Endothelial cell of umbilical vein (primary cell): ENCODE measurements at regions not wholly inside any gene's neighbourhood (a gene's known extent, or its start where the extent isn't known, plus 50 kb on each side); places are given as distances from the start of the nearest gene placed in this dataset.

ENCODE experiments used
- EZH2 ChIP-seq: IDR thresholded peaks from 2 replicates; pipeline ENCODE4 v1.6.1; 2012; ENCODE audit warnings: borderline replicate concordance, low read depth, mild to moderate bottlenecking, moderate library complexity, low read length, inconsistent platforms; ENCODE audit not compliant: severe bottlenecking
- GATA2 ChIP-seq: IDR thresholded peaks from 2 replicates; pipeline ENCODE4 v1.7.0; 2011; ENCODE audit warnings: low read depth, mild to moderate bottlenecking, moderate library complexity, mixed read lengths, low read length; ENCODE audit not compliant: insufficient read length, insufficient read depth
- JUN ChIP-seq: IDR thresholded peaks from 2 replicates; pipeline ENCODE4 v1.6.1; 2011; ENCODE audit warnings: borderline replicate concordance, low read depth; ENCODE audit not compliant: insufficient read length, insufficient read depth
- MYC ChIP-seq: IDR thresholded peaks from one replicate; pipeline ENCODE4 v1.6.1; 2011; ENCODE audit warnings: mild to moderate bottlenecking, low read depth, low read length
- POLR2A ChIP-seq: IDR thresholded peaks from 2 replicates; pipeline ENCODE4 v1.6.1; 2012; ENCODE audit warnings: low read depth, mild to moderate bottlenecking, control low read depth, low read length
- POLR2AphosphoS5 ChIP-seq: IDR thresholded peaks from 2 replicates; pipeline ENCODE4 v1.6.1; 2012; ENCODE audit warnings: low read depth, mild to moderate bottlenecking, control low read depth, low read length, moderate library complexity; ENCODE audit not compliant: insufficient read depth
- TF ChIP-seq, protein P1 (sequence below), 2 donors: IDR thresholded peaks; 1 replicate in 1 of 2; 2 replicates in 1 of 2; pipeline ENCODE4 v1.5.1; 2011; ENCODE audit warnings: low read length in 2 of 2, mild to moderate bottlenecking in 2 of 2, moderate library complexity in 2 of 2, control low read depth in 1 of 2, inconsistent platforms in 1 of 2, low read depth in 1 of 2; ENCODE audit not compliant: insufficient read depth in 1 of 2; ENCODE audit errors: extremely low read depth in 1 of 2
- TF ChIP-seq, protein P2 (sequence below): IDR thresholded peaks from 2 replicates; pipeline ENCODE4 v1.6.1; 2011; ENCODE audit not compliant: insufficient read depth, insufficient read length

DNA sequence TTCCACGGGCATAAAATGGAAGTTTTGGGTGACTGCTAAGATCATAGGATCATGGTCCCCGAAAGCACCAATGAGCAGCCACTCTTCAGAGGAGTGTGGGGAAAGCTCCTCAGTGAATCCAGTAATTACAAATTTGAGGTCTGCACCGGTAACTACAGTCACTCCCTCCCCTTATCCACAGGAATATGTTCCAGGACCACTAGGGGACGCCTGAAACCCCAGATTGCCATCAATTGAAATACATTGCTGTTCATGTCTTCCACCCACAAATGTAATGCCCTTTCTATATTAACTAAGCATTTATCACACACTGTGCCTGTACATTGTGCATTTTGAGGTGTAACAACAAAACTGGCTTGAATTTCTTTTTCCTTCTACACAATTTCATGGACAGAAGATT, 447.9 kb upstream of the PFKP start:
- TF ChIP-seq, protein P1, sequence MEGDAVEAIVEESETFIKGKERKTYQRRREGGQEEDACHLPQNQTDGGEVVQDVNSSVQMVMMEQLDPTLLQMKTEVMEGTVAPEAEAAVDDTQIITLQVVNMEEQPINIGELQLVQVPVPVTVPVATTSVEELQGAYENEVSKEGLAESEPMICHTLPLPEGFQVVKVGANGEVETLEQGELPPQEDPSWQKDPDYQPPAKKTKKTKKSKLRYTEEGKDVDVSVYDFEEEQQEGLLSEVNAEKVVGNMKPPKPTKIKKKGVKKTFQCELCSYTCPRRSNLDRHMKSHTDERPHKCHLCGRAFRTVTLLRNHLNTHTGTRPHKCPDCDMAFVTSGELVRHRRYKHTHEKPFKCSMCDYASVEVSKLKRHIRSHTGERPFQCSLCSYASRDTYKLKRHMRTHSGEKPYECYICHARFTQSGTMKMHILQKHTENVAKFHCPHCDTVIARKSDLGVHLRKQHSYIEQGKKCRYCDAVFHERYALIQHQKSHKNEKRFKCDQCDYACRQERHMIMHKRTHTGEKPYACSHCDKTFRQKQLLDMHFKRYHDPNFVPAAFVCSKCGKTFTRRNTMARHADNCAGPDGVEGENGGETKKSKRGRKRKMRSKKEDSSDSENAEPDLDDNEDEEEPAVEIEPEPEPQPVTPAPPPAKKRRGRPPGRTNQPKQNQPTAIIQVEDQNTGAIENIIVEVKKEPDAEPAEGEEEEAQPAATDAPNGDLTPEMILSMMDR (IDR thresholded peaks at IDR 0.05; ENCODE audit: extremely low read depth in 1 of 2, insufficient read depth in 1 of 2, low read depth in 1 of 2, low read length in 2 of 2) = no peak
- TF ChIP-seq POLR2A = no peak
- TF ChIP-seq, protein P2, sequence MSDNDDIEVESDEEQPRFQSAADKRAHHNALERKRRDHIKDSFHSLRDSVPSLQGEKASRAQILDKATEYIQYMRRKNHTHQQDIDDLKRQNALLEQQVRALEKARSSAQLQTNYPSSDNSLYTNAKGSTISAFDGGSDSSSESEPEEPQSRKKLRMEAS = no peak
- TF ChIP-seq MYC = no peak
- no peak for TF ChIP-seq EZH2
- TF ChIP-seq POLR2AphosphoS5 = no peak
- no peak for TF ChIP-seq JUN
- TF ChIP-seq GATA2 = no peak
